Prostate gland (tissue), 2 donors: ENCODE measurements at regions not wholly inside any gene's neighbourhood (a gene's known extent, or its start where the extent isn't known, plus 50 kb on each side); places are given as distances from the start of the nearest gene placed in this dataset.

Experiments
- CTCF ChIP-seq, 4 experiments: fragments of 200-600 bp in 2 of 4; fragments of 450-650 bp in 2 of 4; sonication (generic) in 2 of 4; IDR thresholded peaks; 1 replicate in 3 of 4; 2 replicates in 1 of 4; pipeline ENCODE4 v1.5.1; 2016 to 2019; ENCODE audit warnings: antibody characterized with exemption in 4 of 4, mild to moderate bottlenecking in 2 of 4, moderate library complexity in 2 of 4
- POLR2A ChIP-seq: fragments of 450-650 bp; IDR thresholded peaks from one replicate; pipeline ENCODE4 v1.6.1; 2016; ENCODE audit warnings: antibody characterized with exemption, mild to moderate bottlenecking
- POLR2AphosphoS5 ChIP-seq: sonication (generic); formaldehyde crosslinking; IDR thresholded peaks from one replicate; pipeline ENCODE4 v1.6.1; 2017; ENCODE audit warnings: antibody characterized with exemption

DNA sequence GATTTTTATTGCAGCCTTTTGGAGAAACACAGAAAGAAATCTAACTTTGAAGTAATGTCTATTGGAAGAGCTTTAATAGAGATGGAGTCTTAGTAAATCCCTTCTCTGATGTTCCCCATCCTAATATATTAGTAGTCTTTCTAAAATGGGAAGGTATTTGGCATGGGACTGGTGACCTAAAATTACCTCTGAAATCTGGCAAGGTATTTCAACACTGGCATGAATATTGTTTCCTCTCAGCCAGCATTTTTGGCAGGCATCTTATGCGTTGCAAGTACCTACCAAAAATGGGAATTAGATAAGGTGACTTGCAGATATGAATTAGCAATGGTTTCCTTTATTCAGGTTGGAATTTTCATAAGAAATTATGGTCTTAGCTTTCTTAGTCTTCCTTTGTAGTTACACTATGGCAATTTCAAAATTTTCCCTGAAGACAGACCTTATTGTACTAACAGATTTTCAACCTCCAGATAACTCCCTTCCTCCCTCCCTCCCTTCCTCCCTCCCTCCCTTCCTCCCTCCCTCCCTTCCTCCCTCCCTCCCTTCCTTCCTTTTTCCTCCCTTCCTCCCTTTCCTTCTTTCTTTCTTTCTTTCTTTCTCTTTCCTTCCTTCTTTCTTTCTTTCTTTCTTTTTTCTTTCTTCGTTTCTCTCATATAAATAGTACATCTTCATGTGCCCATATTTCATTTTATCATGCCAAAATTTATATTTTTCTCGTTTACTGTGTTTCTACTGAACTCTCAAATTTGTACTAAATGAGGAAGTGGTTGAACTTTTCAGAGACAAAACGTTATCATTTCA lies 168.2 kb upstream of the KCNMB2 start:
- TF ChIP-seq CTCF (IDR thresholded peaks at IDR 0.05) = no peak
- no peak for TF ChIP-seq POLR2A
- peak; percentile 68 for TF ChIP-seq POLR2AphosphoS5
